Endodermal cell (in vitro differentiated cells): ENCODE measurements at regions not wholly inside any gene's neighbourhood (a gene's known extent, or its start where the extent isn't known, plus 50 kb on each side); places are given as distances from the start of the nearest gene placed in this dataset.

Source experiments
- DNase-seq: peaks from one replicate; pipeline ENCODE4 v3.0.0-alpha.2; 2017
- H3K27ac ChIP-seq: 2 replicates; pipeline ENCODE4 v1.5.1; 2013; ENCODE audit warnings: mild to moderate bottlenecking, low read depth, low read length, moderate library complexity
- H3K27me3 ChIP-seq: 2 replicates; pipeline ENCODE4 v1.6.1; 2013; ENCODE audit warnings: mild to moderate bottlenecking, low read length, moderate library complexity; ENCODE audit not compliant: insufficient read depth, control insufficient read depth, poor library complexity, severe bottlenecking
- H3K36me3 ChIP-seq: 2 replicates; pipeline ENCODE4 v1.7.0; 2013; ENCODE audit warnings: mild to moderate bottlenecking, low read length, moderate library complexity; ENCODE audit not compliant: control insufficient read depth, insufficient read depth
- H3K4me1 ChIP-seq: one replicate; pipeline ENCODE4 v1.7.0; 2013; ENCODE audit warnings: low read length; ENCODE audit not compliant: control insufficient read depth, insufficient read depth
- H3K4me3 ChIP-seq: 2 replicates; pipeline ENCODE4 v1.5.1; 2013; ENCODE audit warnings: mild to moderate bottlenecking, low read length, moderate library complexity
- H3K9ac ChIP-seq: 2 replicates; pipeline ENCODE4 v1.6.1; 2013; ENCODE audit warnings: mild to moderate bottlenecking, low read length, moderate library complexity; ENCODE audit not compliant: poor library complexity, severe bottlenecking; ENCODE audit errors: extremely low read depth
- H3K9me3 ChIP-seq: 2 replicates; pipeline ENCODE4 v1.6.1; 2013; ENCODE audit warnings: mild to moderate bottlenecking, low read length, moderate library complexity; ENCODE audit not compliant: control insufficient read depth
- H3K27ac Mint-ChIP-seq: 2 replicates; pipeline ENCODE4 v1.8.0; 2020; ENCODE audit warnings: mixed read lengths
- H3K27me3 Mint-ChIP-seq: 2 replicates; pipeline ENCODE4 v1.8.0; 2021; ENCODE audit warnings: mild to moderate bottlenecking, mixed read lengths; ENCODE audit not compliant: insufficient read depth
- H3K36me3 Mint-ChIP-seq: 2 replicates; pipeline ENCODE4 v1.8.0; 2020; ENCODE audit warnings: low read depth, mixed read lengths
- H3K4me1 Mint-ChIP-seq: 2 replicates; pipeline ENCODE4 v1.8.0; 2020; ENCODE audit warnings: mixed read lengths
- H3K4me3 Mint-ChIP-seq: 2 replicates; pipeline ENCODE4 v1.8.0; 2020; ENCODE audit warnings: mild to moderate bottlenecking, moderate library complexity, mixed read lengths
- H3K9me3 Mint-ChIP-seq: 2 replicates; pipeline ENCODE4 v1.8.0; 2020; ENCODE audit warnings: mild to moderate bottlenecking, mixed read lengths
- WGBS, 2 experiments: methylation state at CpG; one replicate each; pipeline versions ENCODE4 v1.1.5 to v1.1.7; 2013; ENCODE audit warnings: missing lambda C conversion rate in 2 of 2, mixed read lengths in 1 of 2; ENCODE audit not compliant: insufficient coverage in 1 of 2, insufficient read length in 1 of 2; 5-methylcytosine and 5-hydroxymethylcytosine counted together
- TF ChIP-seq, protein P1 (sequence below): fragments of 200-600 bp; sonication (generic); conservative IDR thresholded peaks from 2 replicates; pipeline ENCODE4 v1.5.0; 2021; ENCODE audit warnings: antibody characterized with exemption, mild to moderate bottlenecking

- H3K4me1 Mint-ChIP-seq, result peaks cover 3% of the 10 kb centered on the region
- WGBS, 2 experiments, result 73 to 77% methylated on average over 2 to 4 of the region's 4 CpGs
- H3K9ac ChIP-seq, result no peak overlapping the region
- H3K36me3 ChIP-seq, result no peaks in the 10 kb centered on the region
- H3K9me3 ChIP-seq, result no peaks in the 10 kb centered on the region
- H3K27me3 ChIP-seq, result no peaks in the 10 kb centered on the region
- H3K9me3 Mint-ChIP-seq, result no peaks in the 10 kb centered on the region
- H3K27ac ChIP-seq, result no peak overlapping the region
- DNase-seq, result peak; percentile 52
- H3K36me3 Mint-ChIP-seq, result no peaks in the 10 kb centered on the region
- H3K27me3 Mint-ChIP-seq, result no peaks in the 10 kb centered on the region
- H3K4me3 ChIP-seq, result no peak overlapping the region
- no peaks in the 10 kb centered on the region for H3K4me1 ChIP-seq
- no peak overlapping the region for H3K4me3 Mint-ChIP-seq
- TF ChIP-seq, protein P1, sequence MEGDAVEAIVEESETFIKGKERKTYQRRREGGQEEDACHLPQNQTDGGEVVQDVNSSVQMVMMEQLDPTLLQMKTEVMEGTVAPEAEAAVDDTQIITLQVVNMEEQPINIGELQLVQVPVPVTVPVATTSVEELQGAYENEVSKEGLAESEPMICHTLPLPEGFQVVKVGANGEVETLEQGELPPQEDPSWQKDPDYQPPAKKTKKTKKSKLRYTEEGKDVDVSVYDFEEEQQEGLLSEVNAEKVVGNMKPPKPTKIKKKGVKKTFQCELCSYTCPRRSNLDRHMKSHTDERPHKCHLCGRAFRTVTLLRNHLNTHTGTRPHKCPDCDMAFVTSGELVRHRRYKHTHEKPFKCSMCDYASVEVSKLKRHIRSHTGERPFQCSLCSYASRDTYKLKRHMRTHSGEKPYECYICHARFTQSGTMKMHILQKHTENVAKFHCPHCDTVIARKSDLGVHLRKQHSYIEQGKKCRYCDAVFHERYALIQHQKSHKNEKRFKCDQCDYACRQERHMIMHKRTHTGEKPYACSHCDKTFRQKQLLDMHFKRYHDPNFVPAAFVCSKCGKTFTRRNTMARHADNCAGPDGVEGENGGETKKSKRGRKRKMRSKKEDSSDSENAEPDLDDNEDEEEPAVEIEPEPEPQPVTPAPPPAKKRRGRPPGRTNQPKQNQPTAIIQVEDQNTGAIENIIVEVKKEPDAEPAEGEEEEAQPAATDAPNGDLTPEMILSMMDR, result no peak
- H3K27ac Mint-ChIP-seq, result no peak overlapping the region
Measured at GRCh38 chr5:25744908-25745307, 1100.1 kb upstream of the CDH10 start.

- Histone ChIP-seq H3K4me1 (peaks cover 5% of the 10 kb centered on the region), H3K27ac (no peak overlapping the region), H3K9me3 (no peaks in the 10 kb centered on the region), H3K9ac (no peak overlapping the region), H3K27me3 (no peaks in the 10 kb centered on the region), H3K36me3 (no peaks in the 10 kb centered on the region), H3K4me3 (no peak overlapping the region)
- Mint-ChIP-seq H3K27ac (no peak overlapping the region), H3K27me3 (no peaks in the 10 kb centered on the region), H3K9me3 (no peaks in the 10 kb centered on the region), H3K4me1 (peaks cover 21% of the 10 kb centered on the region), H3K4me3 (no peak overlapping the region), H3K36me3 (no peaks in the 10 kb centered on the region)
- TF ChIP-seq, protein P1, result no peak
- no peak for DNase-seq
- no CpG with 5 or more reads among the region's 1 CpG for WGBS, 2 experiments
Measured at GRCh38 chr5:25716680-25717079, 1071.9 kb upstream of the CDH10 start.

DNA sequence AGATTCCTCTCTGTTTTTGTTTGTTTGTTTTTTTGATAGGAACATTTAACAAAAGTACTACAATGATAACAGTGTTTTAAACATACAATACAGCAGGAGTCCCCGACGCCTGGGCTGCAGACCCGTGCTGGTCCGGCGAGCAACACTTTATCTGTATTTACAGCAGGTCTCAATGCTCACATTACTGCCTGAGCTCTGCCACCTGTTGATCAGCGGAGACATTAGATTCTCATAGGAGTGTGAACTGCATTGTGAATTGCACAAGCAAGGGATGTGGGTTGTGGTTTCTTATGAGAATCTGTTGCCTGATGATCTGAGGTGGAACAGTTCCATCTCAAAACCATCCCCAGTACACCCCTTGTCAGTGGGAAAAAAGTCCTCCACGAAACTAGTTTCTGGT is 1068.5 kb upstream of the CDH10 start:
- WGBS, 2 experiments, result 44 to 67% methylated on average over 3 to 7 of the region's 7 CpGs

More for the DNA sequence above, 1068.5 kb upstream of the CDH10 start:
- Histone ChIP-seq H3K9ac (no peak overlapping the region), H3K36me3 (no peaks in the 10 kb centered on the region), H3K9me3 (no peaks in the 10 kb centered on the region), H3K4me3 (no peak overlapping the region), H3K4me1 (peaks cover 5% of the 10 kb centered on the region), H3K27ac (no peak overlapping the region), H3K27me3 (no peaks in the 10 kb centered on the region)
- Mint-ChIP-seq H3K4me1 (peaks cover 33% of the 10 kb centered on the region), H3K9me3 (no peaks in the 10 kb centered on the region), H3K36me3 (no peaks in the 10 kb centered on the region), H3K27me3 (no peaks in the 10 kb centered on the region), H3K4me3 (peak overlapping the region; percentile 17), H3K27ac (no peak overlapping the region)
- peak; percentile 66 for DNase-seq
- TF ChIP-seq, protein P1, result peak; percentile 47
